Neural cell (in vitro differentiated cells): ENCODE measurements at regions not wholly inside any gene's neighbourhood (a gene's known extent, or its start where the extent isn't known, plus 50 kb on each side); places are given as distances from the start of the nearest gene placed in this dataset.

ENCODE experiments used
- H2AFZ ChIP-seq: fragments of 200-600, 300-800 bp; sonication (generic), shearing (Covaris generic); 2 replicates; pipeline ENCODE4 v1.6.0; 2014; ENCODE audit warnings: low read depth, mild to moderate bottlenecking, antibody characterized with exemption, low read length, moderate library complexity
- H3F3A ChIP-seq: fragments of 200-600 bp; shearing (Covaris generic); 2 replicates; pipeline ENCODE4 v1.6.1; 2016; ENCODE audit warnings: mild to moderate bottlenecking, moderate library complexity, mixed read lengths, antibody characterized with exemption, low read length; ENCODE audit not compliant: insufficient read depth, poor library complexity, severe bottlenecking
- H3K27ac ChIP-seq: fragments of 200-600, 300-800 bp; sonication (generic), shearing (Covaris generic); 2 replicates; pipeline ENCODE4 v1.5.1; 2014; ENCODE audit warnings: mild to moderate bottlenecking, low read length, moderate library complexity
- H3K27me3 ChIP-seq: fragments of 300-800, 200-600 bp; sonication (generic), shearing (Covaris generic); 2 replicates; pipeline ENCODE4 v1.6.0; 2014; ENCODE audit warnings: mild to moderate bottlenecking, low read depth, low read length, moderate library complexity; ENCODE audit not compliant: insufficient read depth
- H3K36me3 ChIP-seq: fragments of 300-800, 200-600 bp; sonication (generic), shearing (Covaris generic); 2 replicates; pipeline ENCODE4 v1.5.1; 2014; ENCODE audit warnings: mild to moderate bottlenecking, antibody characterized with exemption, low read length, moderate library complexity; ENCODE audit not compliant: insufficient read depth
- H3K4me2 ChIP-seq: fragments of 300-800, 200-600 bp; sonication (generic), shearing (Covaris generic); 2 replicates; pipeline ENCODE4 v1.6.0; 2014; ENCODE audit warnings: mild to moderate bottlenecking, low read length
- H3K4me3 ChIP-seq: fragments of 300-800, 200-600 bp; sonication (generic), shearing (Covaris generic); 2 replicates; pipeline ENCODE4 v1.5.1; 2014; ENCODE audit warnings: mild to moderate bottlenecking, low read length, moderate library complexity
- H3K79me2 ChIP-seq: fragments of 200-600 bp; shearing (Covaris generic); replicated peaks from 2 replicates; pipeline ENCODE4 v1.6.0; 2014; ENCODE audit warnings: mild to moderate bottlenecking, low read length, moderate library complexity; ENCODE audit not compliant: insufficient read depth
- H3K9ac ChIP-seq: fragments of 300-800, 200-600 bp; sonication (generic), shearing (Covaris generic); 2 replicates; pipeline ENCODE4 v1.6.1; 2016; ENCODE audit warnings: mild to moderate bottlenecking, low read length, mixed read lengths
- H3K9me2 ChIP-seq: fragments of 200-600 bp; shearing (Covaris generic); 2 replicates; pipeline ENCODE4 v1.6.1; 2016; ENCODE audit warnings: mild to moderate bottlenecking, low read length, mixed read lengths; ENCODE audit not compliant: insufficient read depth
- H3K9me3 ChIP-seq: fragments of 200-600, 300-800 bp; sonication (generic), shearing (Covaris generic); 2 replicates; pipeline ENCODE4 v1.6.1; 2016; ENCODE audit warnings: mild to moderate bottlenecking, mixed run types, low read length, moderate library complexity, mixed read lengths
- H4K20me1 ChIP-seq: fragments of 200-600 bp; shearing (Covaris generic); 2 replicates; pipeline ENCODE4 v1.6.1; 2016; ENCODE audit warnings: mild to moderate bottlenecking, mixed run types; ENCODE audit not compliant: insufficient read depth
- CTCF ChIP-seq: fragments of 450-650 bp; IDR thresholded peaks from 2 replicates; pipeline ENCODE4 v1.5.1; 2014; ENCODE audit warnings: antibody characterized with exemption, mild to moderate bottlenecking, moderate library complexity; ENCODE audit not compliant: poor library complexity, severe bottlenecking
- EP300 ChIP-seq: fragments of 450-650 bp; conservative IDR thresholded peaks from 2 replicates; pipeline ENCODE4 v1.6.1; 2014; ENCODE audit warnings: antibody characterized with exemption, mild to moderate bottlenecking, moderate library complexity; ENCODE audit not compliant: poor library complexity, severe bottlenecking
- EZH2 ChIP-seq: fragments of 200-600, 300-800 bp; shearing (Covaris generic), sonication (generic); IDR thresholded peaks from 2 replicates; pipeline ENCODE4 v1.6.1; 2014; ENCODE audit warnings: antibody characterized with exemption, low read length, borderline replicate concordance, mild to moderate bottlenecking; ENCODE audit not compliant: insufficient read depth, poor library complexity, severe bottlenecking
- MXI1 ChIP-seq: fragments of 450-650 bp; conservative IDR thresholded peaks from 2 replicates; pipeline ENCODE4 v1.6.1; 2014; ENCODE audit warnings: antibody characterized with exemption, mild to moderate bottlenecking; ENCODE audit not compliant: poor library complexity, severe bottlenecking
- POLR2AphosphoS5 ChIP-seq: IDR thresholded peaks from 2 replicates; pipeline ENCODE4 v1.6.1; 2012
- RAD21 ChIP-seq: fragments of 450-650 bp; conservative IDR thresholded peaks from 2 replicates; pipeline ENCODE4 v1.6.1; 2014; ENCODE audit warnings: antibody characterized with exemption, mild to moderate bottlenecking, moderate library complexity
- SMC3 ChIP-seq: fragments of 450-650 bp; conservative IDR thresholded peaks from 2 replicates; pipeline ENCODE4 v1.6.1; 2014; ENCODE audit warnings: antibody characterized with exemption, mild to moderate bottlenecking, moderate library complexity; ENCODE audit not compliant: poor library complexity
- TAF1 ChIP-seq: IDR thresholded peaks from 2 replicates; pipeline ENCODE4 v1.6.1; 2012; ENCODE audit warnings: low read depth
- TF ChIP-seq, protein P1 (sequence below): IDR thresholded peaks from 2 replicates; pipeline ENCODE4 v1.6.1; 2012; ENCODE audit warnings: borderline replicate concordance

DNA sequence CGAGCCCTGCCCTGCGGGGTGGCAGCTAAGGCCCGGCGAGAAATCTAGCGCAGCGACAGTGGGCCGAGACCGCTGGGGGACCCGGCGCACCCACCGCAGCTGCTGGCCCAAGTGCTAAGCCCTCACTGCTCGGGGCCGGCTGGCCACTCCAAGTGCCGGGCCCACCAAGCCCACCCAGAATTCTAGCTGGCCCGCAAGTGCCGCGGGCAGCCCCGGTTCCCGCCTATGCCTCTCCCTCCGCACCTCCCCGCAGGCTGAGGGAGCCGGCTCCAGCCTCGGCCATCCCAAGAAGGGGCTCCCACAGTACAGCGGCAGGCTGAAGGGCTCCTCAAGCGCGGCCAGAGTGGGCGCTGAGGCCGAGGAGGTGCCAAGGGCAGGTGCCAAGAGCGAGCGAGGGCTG, 55.2 kb upstream of the RND3 start:
- H3K79me2 ChIP-seq: no peaks in the 10 kb centered on the region
- no peaks in the 10 kb centered on the region for H4K20me1 ChIP-seq
- no peak overlapping the region for H3K4me3 ChIP-seq
- no peak overlapping the region for H3K4me2 ChIP-seq
- no peak overlapping the region for H3K9ac ChIP-seq
- no peaks in the 10 kb centered on the region for H3K36me3 ChIP-seq
- H3K27ac ChIP-seq: no peak overlapping the region
- H3F3A ChIP-seq: no peaks in the 10 kb centered on the region
- H3K9me3 ChIP-seq: no peaks in the 10 kb centered on the region
- H3K9me2 ChIP-seq: no peaks in the 10 kb centered on the region
- no peak overlapping the region for H2AFZ ChIP-seq
- H3K27me3 ChIP-seq: no peaks in the 10 kb centered on the region
- no peak for TF ChIP-seq SMC3
- TF ChIP-seq TAF1: no peak
- no peak for TF ChIP-seq POLR2AphosphoS5

GRCh38 chr2:150542172-150542571, 54.7 kb upstream of the RND3 start:
- H3K79me2 ChIP-seq: no peaks in the 10 kb centered on the region
- no peak overlapping the region for H3K9ac ChIP-seq
- H2AFZ ChIP-seq: no peak overlapping the region
- no peak overlapping the region for H3K4me3 ChIP-seq
- no peaks in the 10 kb centered on the region for H3K9me2 ChIP-seq
- no peaks in the 10 kb centered on the region for H4K20me1 ChIP-seq
- H3K9me3 ChIP-seq: no peaks in the 10 kb centered on the region
- TF ChIP-seq TAF1 (no peak), POLR2AphosphoS5 (no peak), SMC3 (no peak), MXI1 (no peak), RAD21 (no peak), CTCF (no peak), EP300 (no peak), EZH2 (no peak)
- TF ChIP-seq, protein P1, sequence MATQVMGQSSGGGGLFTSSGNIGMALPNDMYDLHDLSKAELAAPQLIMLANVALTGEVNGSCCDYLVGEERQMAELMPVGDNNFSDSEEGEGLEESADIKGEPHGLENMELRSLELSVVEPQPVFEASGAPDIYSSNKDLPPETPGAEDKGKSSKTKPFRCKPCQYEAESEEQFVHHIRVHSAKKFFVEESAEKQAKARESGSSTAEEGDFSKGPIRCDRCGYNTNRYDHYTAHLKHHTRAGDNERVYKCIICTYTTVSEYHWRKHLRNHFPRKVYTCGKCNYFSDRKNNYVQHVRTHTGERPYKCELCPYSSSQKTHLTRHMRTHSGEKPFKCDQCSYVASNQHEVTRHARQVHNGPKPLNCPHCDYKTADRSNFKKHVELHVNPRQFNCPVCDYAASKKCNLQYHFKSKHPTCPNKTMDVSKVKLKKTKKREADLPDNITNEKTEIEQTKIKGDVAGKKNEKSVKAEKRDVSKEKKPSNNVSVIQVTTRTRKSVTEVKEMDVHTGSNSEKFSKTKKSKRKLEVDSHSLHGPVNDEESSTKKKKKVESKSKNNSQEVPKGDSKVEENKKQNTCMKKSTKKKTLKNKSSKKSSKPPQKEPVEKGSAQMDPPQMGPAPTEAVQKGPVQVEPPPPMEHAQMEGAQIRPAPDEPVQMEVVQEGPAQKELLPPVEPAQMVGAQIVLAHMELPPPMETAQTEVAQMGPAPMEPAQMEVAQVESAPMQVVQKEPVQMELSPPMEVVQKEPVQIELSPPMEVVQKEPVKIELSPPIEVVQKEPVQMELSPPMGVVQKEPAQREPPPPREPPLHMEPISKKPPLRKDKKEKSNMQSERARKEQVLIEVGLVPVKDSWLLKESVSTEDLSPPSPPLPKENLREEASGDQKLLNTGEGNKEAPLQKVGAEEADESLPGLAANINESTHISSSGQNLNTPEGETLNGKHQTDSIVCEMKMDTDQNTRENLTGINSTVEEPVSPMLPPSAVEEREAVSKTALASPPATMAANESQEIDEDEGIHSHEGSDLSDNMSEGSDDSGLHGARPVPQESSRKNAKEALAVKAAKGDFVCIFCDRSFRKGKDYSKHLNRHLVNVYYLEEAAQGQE: no peak
- no peaks in the 10 kb centered on the region for H3K27me3 ChIP-seq
- no peak overlapping the region for H3K4me2 ChIP-seq
- no peak overlapping the region for H3K27ac ChIP-seq
- no peaks in the 10 kb centered on the region for H3K36me3 ChIP-seq
- no peaks in the 10 kb centered on the region for H3F3A ChIP-seq

GRCh38 chr2:150538651-150539201, 51.3 kb upstream of the RND3 start:
- Histone ChIP-seq H3K27ac (no peak overlapping the region), H3K9me3 (no peaks in the 10 kb centered on the region), H2AFZ (no peak overlapping the region), H3K4me2 (no peak overlapping the region), H3K4me3 (no peak overlapping the region), H3K9me2 (no peaks in the 10 kb centered on the region), H4K20me1 (no peaks in the 10 kb centered on the region), H3F3A (no peaks in the 10 kb centered on the region), H3K27me3 (no peaks in the 10 kb centered on the region), H3K9ac (no peak overlapping the region), H3K79me2 (no peaks in the 10 kb centered on the region), H3K36me3 (no peaks in the 10 kb centered on the region)
- TF ChIP-seq CTCF (no peak), TAF1 (no peak), MXI1 (no peak), SMC3 (no peak), POLR2AphosphoS5 (no peak), RAD21 (no peak), EZH2 (no peak), EP300 (no peak)
- TF ChIP-seq, protein P1: no peak
